ENCODE measurements at regions not wholly inside any gene's neighbourhood (a gene's known extent, or its start where the extent isn't known, plus 50 kb on each side); places are given as distances from the start of the nearest gene placed in this dataset.

- no peak for FAIRE-seq
- BruUV-seq (replicated peaks), result no TSS peak
- DNase-seq (ENCODE audit: low read depth, low spot score), result no peak
- no peak overlapping the region for H3K27ac ChIP-seq (ENCODE audit: control insufficient read depth, insufficient read depth)
- no peak for TF ChIP-seq BACH1 (IDR thresholded peaks at IDR 0.05; ENCODE audit: borderline replicate concordance)
- TF ChIP-seq EED (IDR thresholded peaks at IDR 0.05; ENCODE audit: low read depth), result no peak
- TF ChIP-seq, protein P1, sequence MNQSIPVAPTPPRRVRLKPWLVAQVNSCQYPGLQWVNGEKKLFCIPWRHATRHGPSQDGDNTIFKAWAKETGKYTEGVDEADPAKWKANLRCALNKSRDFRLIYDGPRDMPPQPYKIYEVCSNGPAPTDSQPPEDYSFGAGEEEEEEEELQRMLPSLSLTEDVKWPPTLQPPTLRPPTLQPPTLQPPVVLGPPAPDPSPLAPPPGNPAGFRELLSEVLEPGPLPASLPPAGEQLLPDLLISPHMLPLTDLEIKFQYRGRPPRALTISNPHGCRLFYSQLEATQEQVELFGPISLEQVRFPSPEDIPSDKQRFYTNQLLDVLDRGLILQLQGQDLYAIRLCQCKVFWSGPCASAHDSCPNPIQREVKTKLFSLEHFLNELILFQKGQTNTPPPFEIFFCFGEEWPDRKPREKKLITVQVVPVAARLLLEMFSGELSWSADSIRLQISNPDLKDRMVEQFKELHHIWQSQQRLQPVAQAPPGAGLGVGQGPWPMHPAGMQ (IDR thresholded peaks at IDR 0.05; ENCODE audit: borderline replicate concordance), result no peak
- TF ChIP-seq WRNIP1 (IDR thresholded peaks at IDR 0.05; ENCODE audit: borderline replicate concordance, low read depth, low read length), result no peak
- TF ChIP-seq, protein P2, sequence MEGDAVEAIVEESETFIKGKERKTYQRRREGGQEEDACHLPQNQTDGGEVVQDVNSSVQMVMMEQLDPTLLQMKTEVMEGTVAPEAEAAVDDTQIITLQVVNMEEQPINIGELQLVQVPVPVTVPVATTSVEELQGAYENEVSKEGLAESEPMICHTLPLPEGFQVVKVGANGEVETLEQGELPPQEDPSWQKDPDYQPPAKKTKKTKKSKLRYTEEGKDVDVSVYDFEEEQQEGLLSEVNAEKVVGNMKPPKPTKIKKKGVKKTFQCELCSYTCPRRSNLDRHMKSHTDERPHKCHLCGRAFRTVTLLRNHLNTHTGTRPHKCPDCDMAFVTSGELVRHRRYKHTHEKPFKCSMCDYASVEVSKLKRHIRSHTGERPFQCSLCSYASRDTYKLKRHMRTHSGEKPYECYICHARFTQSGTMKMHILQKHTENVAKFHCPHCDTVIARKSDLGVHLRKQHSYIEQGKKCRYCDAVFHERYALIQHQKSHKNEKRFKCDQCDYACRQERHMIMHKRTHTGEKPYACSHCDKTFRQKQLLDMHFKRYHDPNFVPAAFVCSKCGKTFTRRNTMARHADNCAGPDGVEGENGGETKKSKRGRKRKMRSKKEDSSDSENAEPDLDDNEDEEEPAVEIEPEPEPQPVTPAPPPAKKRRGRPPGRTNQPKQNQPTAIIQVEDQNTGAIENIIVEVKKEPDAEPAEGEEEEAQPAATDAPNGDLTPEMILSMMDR (IDR thresholded peaks at IDR 0.05 in 2 of 3, conservative IDR thresholded peaks at IDR 0.05 in 1 of 3; ENCODE audit: control insufficient read depth in 2 of 3, extremely low read depth in 1 of 3, insufficient read depth in 1 of 3, low read depth in 3 of 3, low read length in 3 of 3), result no peak
- TF ChIP-seq ZBED1 (IDR thresholded peaks at IDR 0.05; ENCODE audit: borderline replicate concordance), result no peak
- TF ChIP-seq RUNX3 (IDR thresholded peaks at IDR 0.05; ENCODE audit: low read length), result no peak
- TF ChIP-seq PML (IDR thresholded peaks at IDR 0.05; ENCODE audit: low read length), result no peak
- TF ChIP-seq NBN (IDR thresholded peaks at IDR 0.05), result no peak
- TF ChIP-seq STAT1 (conservative IDR thresholded peaks at IDR 0.05), result no peak
- TF ChIP-seq TARDBP (IDR thresholded peaks at IDR 0.05; ENCODE audit: borderline replicate concordance), result no peak
- ATAC-seq, result no peak
- ChIA-PET POLR2A (no interaction called here), RAD21 (ENCODE audit: unreplicated experiment) (no interaction called here), CTCF (interaction anchor here (1.0 kb wide), 1 partner anchor 15 kb away, joined by 4 read pairs; no protein-coding TSS in a partner anchor), SMC1A (ENCODE audit: uncharacterized antibody, unreplicated experiment) (interaction anchor here (1.4 kb wide), 1 partner anchor 11 kb away, joined by 4 read pairs; no protein-coding TSS in a partner anchor)
- intact Hi-C loops (cut with micrococcal nuclease; ENCODE audit: unreplicated experiment), result no loop called here
- H3K9ac ChIP-seq (ENCODE audit: control insufficient read depth, insufficient read depth, low read length), result no peak overlapping the region
- H3K27me3 ChIP-seq (replicated peaks in 1 of 2; ENCODE audit: control insufficient read depth in 2 of 2, insufficient read depth in 2 of 2, low read length in 1 of 2), result no peaks in the 10 kb centered on the region
- no peaks in the 10 kb centered on the region for H4K20me1 ChIP-seq (ENCODE audit: control insufficient read depth, insufficient read depth)
- no peaks in the 10 kb centered on the region for H3K36me3 ChIP-seq (ENCODE audit: control insufficient read depth in 2 of 2, insufficient read depth in 2 of 2, low read length in 1 of 2)
- H3K4me2 ChIP-seq (ENCODE audit: control insufficient read depth, insufficient read depth), result no peak overlapping the region
- WGBS (ENCODE audit: insufficient coverage, insufficient replicate concordance, low lambda C conversion rate, missing lambda C conversion rate), result 15% methylated on average over 5 of the region's 5 CpGs
- no peak overlapping the region for H2AFZ ChIP-seq (ENCODE audit: control insufficient read depth, low read depth, low read length)
- H3K4me3 ChIP-seq, result no peak overlapping the region
- in situ Hi-C loops (cut with MboI), result no loop called here
- H3K79me2 ChIP-seq (ENCODE audit: control insufficient read depth, insufficient read depth, low read length), result no peaks in the 10 kb centered on the region
- H3K4me1 ChIP-seq (ENCODE audit: control insufficient read depth, insufficient read depth, low read length), result no peaks in the 10 kb centered on the region
- no peaks in the 10 kb centered on the region for H3K9me3 ChIP-seq (replicated peaks; ENCODE audit: control insufficient read depth, insufficient read depth, low read length)
Measured at GRCh38 chr7:18308938-18309337, 186.6 kb upstream of the HDAC9 start.
